H9 (cell line): ENCODE measurements at regions not wholly inside any gene's neighbourhood (a gene's known extent, or its start where the extent isn't known, plus 50 kb on each side); places are given as distances from the start of the nearest gene placed in this dataset.

Source experiments
- DNase-seq: peaks from one replicate; pipeline ENCODE4 v3.0.0-alpha.2; 2017
- H2AFZ ChIP-seq: one replicate; pipeline ENCODE4 v1.6.1; 2013; ENCODE audit warnings: mild to moderate bottlenecking, low read length, control low read depth, moderate library complexity
- H2AK5ac ChIP-seq: 2 replicates; pipeline ENCODE4 v1.6.1; 2013; ENCODE audit warnings: low read length, control low read depth, mixed read lengths; ENCODE audit not compliant: insufficient read length
- H2BK120ac ChIP-seq: one replicate; pipeline ENCODE4 v1.6.1; 2013; ENCODE audit warnings: low read depth, mild to moderate bottlenecking, low read length, control low read depth, inconsistent platforms; ENCODE audit not compliant: poor library complexity, severe bottlenecking
- H2BK12ac ChIP-seq: 2 replicates; pipeline ENCODE4 v1.6.1; 2013; ENCODE audit warnings: low read length, control low read depth, mixed read lengths, low read depth; ENCODE audit not compliant: insufficient read length
- H2BK15ac ChIP-seq: 2 replicates; pipeline ENCODE4 v1.6.1; 2013; ENCODE audit warnings: low read depth, low read length, control low read depth
- H2BK20ac ChIP-seq: one replicate; pipeline ENCODE4 v1.6.1; 2013; ENCODE audit warnings: low read depth, mild to moderate bottlenecking, low read length, control low read depth, inconsistent platforms; ENCODE audit not compliant: poor library complexity, severe bottlenecking
- H2BK5ac ChIP-seq: 2 replicates; pipeline ENCODE4 v1.6.1; 2013; ENCODE audit warnings: low read length, control low read depth, mixed read lengths; ENCODE audit not compliant: insufficient read length
- H3K14ac ChIP-seq: 2 replicates; pipeline ENCODE4 v1.6.1; 2013; ENCODE audit warnings: low read length, control low read depth; ENCODE audit not compliant: insufficient read depth
- H3K18ac ChIP-seq: 2 replicates; pipeline ENCODE4 v1.6.1; 2013; ENCODE audit warnings: low read depth, mild to moderate bottlenecking, mixed read lengths, low read length, control low read depth; ENCODE audit not compliant: insufficient read length
- H3K23ac ChIP-seq: 2 replicates; pipeline ENCODE4 v1.6.1; 2013; ENCODE audit warnings: low read length, control low read depth, mixed read lengths, low read depth; ENCODE audit not compliant: insufficient read length
- H3K23me2 ChIP-seq: 2 replicates; pipeline ENCODE4 v1.6.1; 2013; ENCODE audit warnings: low read depth, mild to moderate bottlenecking, mixed read lengths, low read length, control low read depth; ENCODE audit not compliant: insufficient read length, poor library complexity, severe bottlenecking
- H3K27ac ChIP-seq: 2 replicates; pipeline ENCODE4 v1.5.1; 2013; ENCODE audit warnings: low read length, control low read depth, mixed read lengths, low read depth; ENCODE audit not compliant: insufficient read length
- H3K27me3 ChIP-seq: 2 replicates; pipeline ENCODE4 v1.6.1; 2013; ENCODE audit warnings: low read length, control low read depth, inconsistent platforms; ENCODE audit not compliant: insufficient read depth
- H3K4ac ChIP-seq: 2 replicates; pipeline ENCODE4 v1.6.1; 2013; ENCODE audit warnings: low read depth, mild to moderate bottlenecking, control low read depth, inconsistent platforms, low read length, moderate library complexity
- H3K4me1 ChIP-seq: 2 replicates; pipeline ENCODE4 v1.6.1; 2013; ENCODE audit warnings: low read length, control low read depth, inconsistent platforms; ENCODE audit not compliant: insufficient read depth
- H3K4me2 ChIP-seq: 2 replicates; pipeline ENCODE4 v1.6.1; 2013; ENCODE audit warnings: low read length, control low read depth, mixed read lengths; ENCODE audit not compliant: insufficient read length, insufficient read depth
- H3K56ac ChIP-seq: 2 replicates; pipeline ENCODE4 v1.6.1; 2013; ENCODE audit warnings: low read depth, mild to moderate bottlenecking, mixed read lengths, low read length, control low read depth; ENCODE audit not compliant: insufficient read length
- H3K79me1 ChIP-seq: 2 replicates; pipeline ENCODE4 v1.6.1; 2013; ENCODE audit warnings: low read depth, mild to moderate bottlenecking, moderate library complexity, low read length, control low read depth, inconsistent platforms; ENCODE audit not compliant: insufficient read depth, poor library complexity, severe bottlenecking
- H3K79me2 ChIP-seq: 2 replicates; pipeline ENCODE4 v1.6.1; 2013; ENCODE audit warnings: low read length, control low read depth, inconsistent platforms; ENCODE audit not compliant: insufficient read depth
- H3K9ac ChIP-seq: 2 replicates; pipeline ENCODE4 v1.6.1; 2013; ENCODE audit warnings: low read length, control low read depth, mixed read lengths; ENCODE audit not compliant: insufficient read length; ENCODE audit errors: extremely low read depth
- H3K9me3 ChIP-seq: one replicate; pipeline ENCODE4 v1.6.1; 2013; ENCODE audit warnings: low read depth, low read length, inconsistent platforms; ENCODE audit not compliant: control insufficient read depth
- H3T11ph ChIP-seq: one replicate; pipeline ENCODE4 v1.6.1; 2013; ENCODE audit warnings: mild to moderate bottlenecking, low read length, control low read depth, inconsistent platforms
- H4K20me1 ChIP-seq: one replicate; pipeline ENCODE4 v1.6.1; 2013; ENCODE audit not compliant: control insufficient read depth, insufficient read length, insufficient read depth
- H4K5ac ChIP-seq: 2 replicates; pipeline ENCODE4 v1.6.1; 2013; ENCODE audit warnings: low read depth, mild to moderate bottlenecking, mixed read lengths, low read length, control low read depth; ENCODE audit not compliant: insufficient read length
- H4K8ac ChIP-seq: replicated peaks from 2 replicates; pipeline ENCODE4 v1.6.1; 2013; ENCODE audit warnings: low read length, control low read depth, mixed read lengths, low read depth; ENCODE audit not compliant: insufficient read length
- H4K91ac ChIP-seq: 2 replicates; pipeline ENCODE4 v1.6.1; 2013; ENCODE audit warnings: low read depth, mild to moderate bottlenecking, moderate library complexity, mixed read lengths, low read length, control low read depth; ENCODE audit not compliant: insufficient read length
- H3K27ac Mint-ChIP-seq, 3 experiments: 2 replicates in 2 of 3; 3 replicates in 1 of 3; pipeline ENCODE4 v1.8.0; 2020 to 2021; ENCODE audit warnings: mixed read lengths in 3 of 3, mild to moderate bottlenecking in 1 of 3, moderate library complexity in 1 of 3
- H3K27me3 Mint-ChIP-seq: 2 replicates; pipeline ENCODE4 v1.8.0; 2021; ENCODE audit warnings: low read depth, mild to moderate bottlenecking, moderate library complexity, mixed read lengths
- H3K36me3 Mint-ChIP-seq, 3 experiments: 2 replicates in 2 of 3; 3 replicates in 1 of 3; pipeline ENCODE4 v1.8.0; 2020 to 2021; ENCODE audit warnings: low read depth in 3 of 3, mixed read lengths in 3 of 3; ENCODE audit not compliant: insufficient read depth in 1 of 3
- H3K4me1 Mint-ChIP-seq, 2 experiments: 2 replicates each; pipeline ENCODE4 v1.8.0; 2020; ENCODE audit warnings: mixed read lengths in 2 of 2
- H3K4me3 Mint-ChIP-seq, 2 experiments: 2 replicates in 1 of 2; 3 replicates in 1 of 2; pipeline ENCODE4 v1.8.0; 2020 to 2021; ENCODE audit warnings: mild to moderate bottlenecking in 2 of 2, mixed read lengths in 2 of 2, moderate library complexity in 1 of 2
- H3K9me3 Mint-ChIP-seq, 2 experiments: 2 replicates in 1 of 2; 3 replicates in 1 of 2; pipeline ENCODE4 v1.8.0; 2020; ENCODE audit warnings: mild to moderate bottlenecking in 2 of 2, mixed read lengths in 2 of 2, moderate library complexity in 1 of 2
- WGBS: extraction: QIAGEN DNeasy Blood & Tissue Kit; methylation state at CpG from one replicate; pipeline ENCODE4 v1.1.7; 2013; ENCODE audit warnings: missing lambda C conversion rate, low lambda C conversion rate, mixed read lengths; ENCODE audit not compliant: insufficient read length; ENCODE audit errors: extremely low coverage; 5-methylcytosine and 5-hydroxymethylcytosine counted together
- TF ChIP-seq, protein P1 (sequence below): fragments of 200-600 bp; sonication (generic); conservative IDR thresholded peaks from 3 replicates; pipeline ENCODE4 v1.8.0; 2021; ENCODE audit warnings: antibody characterized with exemption, mild to moderate bottlenecking

DNA sequence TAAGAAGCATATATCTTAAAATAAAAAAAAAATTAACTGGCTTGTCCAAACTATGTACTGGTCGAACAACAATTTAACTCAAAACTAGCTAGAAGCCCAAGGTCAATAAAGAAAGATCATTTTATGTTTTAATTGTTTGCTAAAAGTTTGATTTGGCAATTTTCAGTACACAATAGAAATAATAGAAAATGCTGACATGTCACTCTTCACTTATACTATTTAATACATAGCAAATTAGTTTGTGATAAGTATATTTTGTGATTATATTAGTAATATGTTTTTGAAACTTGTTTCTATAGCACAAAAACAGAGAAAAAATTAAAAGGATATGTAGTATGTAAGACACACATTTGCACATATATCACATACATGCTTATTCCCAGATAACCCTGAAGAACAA is 1938.6 kb upstream of the PIK3C3 start:
- Histone ChIP-seq H2BK15ac (no peak overlapping the region), H3K9me3 (no peaks in the 10 kb centered on the region), H2AFZ (no peak overlapping the region), H3K4me1 (no peaks in the 10 kb centered on the region; the same call in 1 of the 2 replicates), H2BK120ac (no peak overlapping the region), H2BK20ac (no peak overlapping the region), H2BK12ac (no peak overlapping the region), H3K79me2 (no peaks in the 10 kb centered on the region), H3T11ph (no peak overlapping the region), H3K14ac (no peak overlapping the region), H3K27me3 (no peaks in the 10 kb centered on the region), H4K91ac (no peak overlapping the region), H4K20me1 (no peaks in the 10 kb centered on the region), H3K27ac (no peak overlapping the region), H2AK5ac (no peak overlapping the region), H4K8ac (no peak overlapping the region), H3K23me2 (no peaks in the 10 kb centered on the region), H3K4ac (no peak overlapping the region), H3K56ac (no peak overlapping the region), H2BK5ac (no peak overlapping the region), H3K79me1 (no peaks in the 10 kb centered on the region), H4K5ac (no peak overlapping the region), H3K4me2 (no peak overlapping the region), H3K9ac (no peak overlapping the region), H3K18ac (no peak overlapping the region), H3K23ac (no peak overlapping the region)
- DNase-seq, result no peak
- no peaks in the 10 kb centered on the region for H3K27me3 Mint-ChIP-seq
- TF ChIP-seq, protein P1, sequence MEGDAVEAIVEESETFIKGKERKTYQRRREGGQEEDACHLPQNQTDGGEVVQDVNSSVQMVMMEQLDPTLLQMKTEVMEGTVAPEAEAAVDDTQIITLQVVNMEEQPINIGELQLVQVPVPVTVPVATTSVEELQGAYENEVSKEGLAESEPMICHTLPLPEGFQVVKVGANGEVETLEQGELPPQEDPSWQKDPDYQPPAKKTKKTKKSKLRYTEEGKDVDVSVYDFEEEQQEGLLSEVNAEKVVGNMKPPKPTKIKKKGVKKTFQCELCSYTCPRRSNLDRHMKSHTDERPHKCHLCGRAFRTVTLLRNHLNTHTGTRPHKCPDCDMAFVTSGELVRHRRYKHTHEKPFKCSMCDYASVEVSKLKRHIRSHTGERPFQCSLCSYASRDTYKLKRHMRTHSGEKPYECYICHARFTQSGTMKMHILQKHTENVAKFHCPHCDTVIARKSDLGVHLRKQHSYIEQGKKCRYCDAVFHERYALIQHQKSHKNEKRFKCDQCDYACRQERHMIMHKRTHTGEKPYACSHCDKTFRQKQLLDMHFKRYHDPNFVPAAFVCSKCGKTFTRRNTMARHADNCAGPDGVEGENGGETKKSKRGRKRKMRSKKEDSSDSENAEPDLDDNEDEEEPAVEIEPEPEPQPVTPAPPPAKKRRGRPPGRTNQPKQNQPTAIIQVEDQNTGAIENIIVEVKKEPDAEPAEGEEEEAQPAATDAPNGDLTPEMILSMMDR, result no peak
- no peak overlapping the region for H3K27ac Mint-ChIP-seq
- H3K4me1 Mint-ChIP-seq, result peaks cover 43 to 47% of the 10 kb centered on the region in 2 experiments
- H3K36me3 Mint-ChIP-seq, result no peaks in the 10 kb centered on the region
- no peaks in the 10 kb centered on the region; a peak in 1 of 5 replicates for H3K9me3 Mint-ChIP-seq
- H3K4me3 Mint-ChIP-seq, result no peak overlapping the region
- no CpG with 5 or more reads among the region's 1 CpG for WGBS
